PC-9 (cell line): ENCODE measurements at regions not wholly inside any gene's neighbourhood (a gene's known extent, or its start where the extent isn't known, plus 50 kb on each side); places are given as distances from the start of the nearest gene placed in this dataset.

Experiments
- CTCF ChIP-seq: fragments of 200-600 bp; sonication (generic); conservative IDR thresholded peaks from 2 replicates; pipeline ENCODE4 v1.6.1; 2017; ENCODE audit warnings: mixed run types, antibody characterized with exemption, mild to moderate bottlenecking, moderate library complexity
- EZH2 ChIP-seq: fragments of 200-600 bp; sonication (generic); IDR thresholded peaks from 2 replicates; pipeline ENCODE4 v1.8.0; 2017; ENCODE audit warnings: antibody characterized with exemption, low read depth

- no peak for TF ChIP-seq CTCF
- TF ChIP-seq EZH2: no peak
Observed at GRCh38 chr6:115680621-115681020, 380.1 kb downstream of the FRK start.
